ENCODE measurements at regions not wholly inside any gene's neighbourhood (a gene's known extent, or its start where the extent isn't known, plus 50 kb on each side); places are given as distances from the start of the nearest gene placed in this dataset.

GRCh38 chr11:39459606-39460005 is 1999.8 kb downstream of the LRRC4C start:
- no peaks in the 10 kb centered on the region for H3K9me2 ChIP-seq (ENCODE audit: insufficient read depth, low read length)
- H3F3A ChIP-seq (ENCODE audit: insufficient read depth, low read length, poor library complexity, severe bottlenecking) = no peaks in the 10 kb centered on the region
- no peaks in the 10 kb centered on the region for H4K20me1 ChIP-seq (ENCODE audit: insufficient read depth)
- H2AFZ ChIP-seq (ENCODE audit: low read depth, low read length) = no peak overlapping the region
- no peak for TF ChIP-seq TAF1 (IDR thresholded peaks at IDR 0.05; ENCODE audit: low read depth)
- TF ChIP-seq POLR2AphosphoS5 (IDR thresholded peaks at IDR 0.05) = peak; percentile 50
- TF ChIP-seq REST (IDR thresholded peaks at IDR 0.05; ENCODE audit: borderline replicate concordance) = no peak
- no peak for TF ChIP-seq EZH2 (IDR thresholded peaks at IDR 0.05; ENCODE audit: borderline replicate concordance, insufficient read depth, low read length, poor library complexity, severe bottlenecking)
- TF ChIP-seq EP300 (conservative IDR thresholded peaks at IDR 0.05; ENCODE audit: poor library complexity, severe bottlenecking) = peak; percentile 52
- no peak for TF ChIP-seq RAD21 (conservative IDR thresholded peaks at IDR 0.05)
- no peak for TF ChIP-seq CTCF (IDR thresholded peaks at IDR 0.05; ENCODE audit: poor library complexity, severe bottlenecking)
- no peak for TF ChIP-seq MXI1 (conservative IDR thresholded peaks at IDR 0.05; ENCODE audit: poor library complexity, severe bottlenecking)
- no peak for TF ChIP-seq SMC3 (conservative IDR thresholded peaks at IDR 0.05; ENCODE audit: poor library complexity)
- no peak overlapping the region for H3K27ac ChIP-seq (ENCODE audit: low read length)
- no peaks in the 10 kb centered on the region for H3K79me2 ChIP-seq (replicated peaks; ENCODE audit: insufficient read depth, low read length)
- no peaks in the 10 kb centered on the region for H3K36me3 ChIP-seq (ENCODE audit: insufficient read depth, low read length)
- H3K4me3 ChIP-seq (ENCODE audit: low read length) = no peak overlapping the region
- no peaks in the 10 kb centered on the region for H3K9me3 ChIP-seq (ENCODE audit: low read length)
- no peak overlapping the region for H3K9ac ChIP-seq (ENCODE audit: low read length)
- H3K27me3 ChIP-seq (ENCODE audit: insufficient read depth, low read depth, low read length) = no peaks in the 10 kb centered on the region
- H3K4me2 ChIP-seq (ENCODE audit: low read length) = no peak overlapping the region

- Histone ChIP-seq H2AFZ (ENCODE audit: low read depth, low read length) (no peak overlapping the region), H3F3A (ENCODE audit: insufficient read depth, low read length, poor library complexity, severe bottlenecking) (no peaks in the 10 kb centered on the region), H3K27me3 (ENCODE audit: insufficient read depth, low read depth, low read length) (no peaks in the 10 kb centered on the region), H3K9me3 (ENCODE audit: low read length) (no peaks in the 10 kb centered on the region), H3K4me2 (ENCODE audit: low read length) (no peak overlapping the region), H3K27ac (ENCODE audit: low read length) (no peak overlapping the region), H3K79me2 (replicated peaks; ENCODE audit: insufficient read depth, low read length) (no peaks in the 10 kb centered on the region), H3K36me3 (ENCODE audit: insufficient read depth, low read length) (no peaks in the 10 kb centered on the region), H4K20me1 (ENCODE audit: insufficient read depth) (no peaks in the 10 kb centered on the region), H3K4me3 (ENCODE audit: low read length) (no peak overlapping the region), H3K9ac (ENCODE audit: low read length) (no peak overlapping the region), H3K9me2 (ENCODE audit: insufficient read depth, low read length) (no peaks in the 10 kb centered on the region)
- TF ChIP-seq RAD21 (conservative IDR thresholded peaks at IDR 0.05) (no peak), CTCF (IDR thresholded peaks at IDR 0.05; ENCODE audit: poor library complexity, severe bottlenecking) (no peak), EP300 (conservative IDR thresholded peaks at IDR 0.05; ENCODE audit: poor library complexity, severe bottlenecking) (no peak), SMC3 (conservative IDR thresholded peaks at IDR 0.05; ENCODE audit: poor library complexity) (no peak), EZH2 (IDR thresholded peaks at IDR 0.05; ENCODE audit: borderline replicate concordance, insufficient read depth, low read length, poor library complexity, severe bottlenecking) (no peak), MXI1 (conservative IDR thresholded peaks at IDR 0.05; ENCODE audit: poor library complexity, severe bottlenecking) (no peak), REST (IDR thresholded peaks at IDR 0.05; ENCODE audit: borderline replicate concordance) (no peak), TAF1 (IDR thresholded peaks at IDR 0.05; ENCODE audit: low read depth) (no peak), POLR2AphosphoS5 (IDR thresholded peaks at IDR 0.05) (no peak)
Measured at GRCh38 chr11:39458481-39458880, 2001.0 kb downstream of the LRRC4C start.
